Tibial nerve (tissue), 4 donors: ENCODE measurements at regions not wholly inside any gene's neighbourhood (a gene's known extent, or its start where the extent isn't known, plus 50 kb on each side); places are given as distances from the start of the nearest gene placed in this dataset.

Source experiments
- DNase-seq, 2 donors: peaks; one replicate each; pipeline ENCODE4 v3.0.0-alpha.2; 2019; ENCODE audit warnings: low spot score in 2 of 2
- H3K27ac ChIP-seq, 4 donors: fragments of 200-600 bp; sonication (generic) in 3 of 4; one replicate each; pipeline ENCODE4 v1.5.1; 2017 to 2019; ENCODE audit warnings: mild to moderate bottlenecking in 1 of 4
- H3K27me3 ChIP-seq, 2 donors: fragments of 200-600 bp; sonication (generic) in 1 of 2; one replicate each; pipeline versions ENCODE4 v1.5.1 to v1.6.0; 2017 to 2019
- H3K36me3 ChIP-seq, 3 donors: fragments of 200-600 bp; sonication (generic); one replicate each; pipeline ENCODE4 v1.5.1; 2018 to 2019
- H3K4me1 ChIP-seq, 4 donors: fragments of 200-600 bp; sonication (generic) in 3 of 4; one replicate each; pipeline ENCODE4 v1.5.1; 2017 to 2019
- H3K4me3 ChIP-seq, 4 donors: fragments of 200-600 bp; sonication (generic) in 3 of 4; one replicate each; pipeline ENCODE4 v1.5.1; 2017 to 2019; ENCODE audit warnings: mild to moderate bottlenecking in 1 of 4, moderate library complexity in 1 of 4
- H3K9me3 ChIP-seq, 4 donors: fragments of 200-600 bp; sonication (generic) in 3 of 4; one replicate each; pipeline ENCODE4 v1.5.1; 2017 to 2019
- CTCF ChIP-seq, 5 experiments: fragments of 200-600 bp in 3 of 5; fragments of 450-650 bp in 2 of 5; sonication (generic) in 3 of 5; IDR thresholded peaks; one replicate each; pipeline ENCODE4 v1.5.1; 2016 to 2019; ENCODE audit warnings: antibody characterized with exemption in 5 of 5, mild to moderate bottlenecking in 3 of 5, moderate library complexity in 2 of 5
- EP300 ChIP-seq, 2 donors: sonication (generic); formaldehyde crosslinking; IDR thresholded peaks; one replicate each; pipeline ENCODE4 v1.6.1; 2017; ENCODE audit warnings: antibody characterized with exemption in 2 of 2, mild to moderate bottlenecking in 1 of 2
- POLR2A ChIP-seq, 2 donors: fragments of 450-650 bp; IDR thresholded peaks; one replicate each; pipeline ENCODE4 v1.6.1; 2017; ENCODE audit warnings: antibody characterized with exemption in 2 of 2, mild to moderate bottlenecking in 2 of 2, moderate library complexity in 2 of 2
- WGBS, 2 donors: methylation state at CpG; one replicate each; pipeline ENCODE4 v1.1.5; 2018; 5-methylcytosine and 5-hydroxymethylcytosine counted together

DNA sequence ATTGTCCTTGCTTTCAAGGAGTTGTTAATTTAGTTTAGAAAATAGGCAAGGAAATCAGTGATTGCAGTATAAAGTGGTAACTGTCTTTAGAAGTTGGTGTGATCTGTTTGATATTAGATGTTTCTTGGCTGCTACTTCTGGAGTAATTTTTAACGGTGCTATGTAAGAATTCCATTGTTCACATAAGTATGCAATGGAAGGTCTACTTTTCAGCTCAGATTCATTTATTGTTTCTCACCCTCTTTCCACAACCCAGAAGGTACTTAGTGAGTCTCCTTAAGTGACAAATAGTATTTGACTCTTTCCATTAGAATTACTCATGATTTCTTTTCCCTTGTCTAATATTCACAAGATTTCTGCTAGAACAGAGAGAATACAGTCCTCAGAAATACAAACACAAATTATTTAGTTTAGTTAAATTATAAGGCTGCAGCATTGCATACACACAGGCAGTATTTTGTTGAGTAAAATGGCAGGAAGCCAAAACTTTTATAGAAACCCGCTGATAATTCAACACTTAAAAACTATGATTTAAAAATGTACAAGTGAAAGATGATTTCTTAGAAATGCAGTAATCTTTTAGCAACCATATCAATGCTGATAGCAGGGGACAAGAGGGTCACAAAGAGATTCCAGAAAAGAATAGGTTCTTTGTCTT lies 554.3 kb downstream of the CD109 start:
- Histone ChIP-seq H3K27me3 (no peaks in the 10 kb centered on the region), H3K36me3 (no peaks in the 10 kb centered on the region), H3K4me3 (no peak overlapping the region), H3K9me3 (peaks cover 0 to 3% (median 0%) of the 10 kb centered on the region in 4 donors), H3K4me1 (no peaks in the 10 kb centered on the region), H3K27ac (no peak overlapping the region)
- TF ChIP-seq EP300 (IDR thresholded peaks at IDR 0.05) (no peak), CTCF (IDR thresholded peaks at IDR 0.05) (no peak), POLR2A (IDR thresholded peaks at IDR 0.05) (no peak)
- no peak for DNase-seq
- WGBS, 2 donors: 9 to 13% methylated on average over 2 of the region's 2 CpGs

DNA sequence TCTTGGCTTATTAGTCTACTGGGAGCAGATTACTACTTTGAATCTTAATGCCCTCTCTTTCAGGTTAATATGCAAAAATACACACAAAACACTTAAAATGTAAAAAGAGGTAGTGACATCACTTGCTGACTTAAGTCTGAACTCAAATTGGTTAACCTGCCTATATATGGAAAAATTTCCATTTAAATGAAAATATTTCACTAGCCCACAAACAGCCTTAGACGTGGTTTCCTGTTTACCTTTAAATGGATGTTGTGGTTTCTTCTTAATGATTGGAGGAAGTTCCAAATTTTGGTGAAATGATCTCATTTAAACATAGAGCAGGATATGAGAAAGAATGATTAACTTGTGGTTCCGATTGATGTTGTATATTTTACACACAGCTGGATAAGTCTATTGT lies 553.7 kb downstream of the CD109 start:
- Histone ChIP-seq H3K4me1 (no peaks in the 10 kb centered on the region), H3K9me3 (peaks cover 0 to 3% (median 0%) of the 10 kb centered on the region in 4 donors), H3K27ac (no peak overlapping the region), H3K27me3 (no peaks in the 10 kb centered on the region), H3K4me3 (no peak overlapping the region), H3K36me3 (no peaks in the 10 kb centered on the region)
- no peak for TF ChIP-seq CTCF (IDR thresholded peaks at IDR 0.05)
- TF ChIP-seq POLR2A (IDR thresholded peaks at IDR 0.05): no peak
- TF ChIP-seq EP300 (IDR thresholded peaks at IDR 0.05): no peak
- WGBS, 2 donors: 49 to 52% methylated on average over 2 of the region's 2 CpGs
- no peak for DNase-seq

- no peak for DNase-seq
- Histone ChIP-seq H3K9me3 (peaks cover 0 to 3% (median 0%) of the 10 kb centered on the region in 4 donors), H3K4me3 (no peak overlapping the region), H3K4me1 (no peaks in the 10 kb centered on the region), H3K36me3 (no peaks in the 10 kb centered on the region), H3K27ac (no peak overlapping the region), H3K27me3 (no peaks in the 10 kb centered on the region)
- TF ChIP-seq CTCF (IDR thresholded peaks at IDR 0.05): no peak
- TF ChIP-seq EP300 (IDR thresholded peaks at IDR 0.05): no peak
- no peak for TF ChIP-seq POLR2A (IDR thresholded peaks at IDR 0.05)
- WGBS, 2 donors: 73 to 82% methylated on average over 2 of the region's 2 CpGs
Observed at GRCh38 chr6:74248966-74249365, 553.0 kb downstream of the CD109 start.

GRCh38 chr6:74222768-74223333 lies 526.8 kb downstream of the CD109 start:
- no peaks in the 10 kb centered on the region for H3K27me3 ChIP-seq
- no peaks in the 10 kb centered on the region for H3K36me3 ChIP-seq
- 58 to 73% methylated on average over 4 to 12 of the region's 12 CpGs for whole genome bisulfite sequencing, 2 donors
- no peak for DNase-seq
- H3K4me3 ChIP-seq: no peak overlapping the region
- TF ChIP-seq POLR2A (IDR thresholded peaks at IDR 0.05): no peak
- TF ChIP-seq EP300 (IDR thresholded peaks at IDR 0.05): no peak
- TF ChIP-seq CTCF (IDR thresholded peaks at IDR 0.05): no peak
- H3K9me3 ChIP-seq: no peaks in the 10 kb centered on the region
- no peak overlapping the region for H3K27ac ChIP-seq
- H3K4me1 ChIP-seq: no peaks in the 10 kb centered on the region

GRCh38 chr6:74213995-74214394 lies 518.0 kb downstream of the CD109 start:
- no peaks in the 10 kb centered on the region for H3K36me3 ChIP-seq
- H3K4me3 ChIP-seq: no peak overlapping the region
- TF ChIP-seq CTCF (IDR thresholded peaks at IDR 0.05): no peak
- no peaks in the 10 kb centered on the region for H3K4me1 ChIP-seq
- no peak overlapping the region for H3K27ac ChIP-seq
- no peak for DNase-seq
- WGBS, 2 donors: 46 to 69% methylated on average over 2 of the region's 2 CpGs
- H3K27me3 ChIP-seq: no peaks in the 10 kb centered on the region
- peaks cover 0 to 4% (median 0%) of the 10 kb centered on the region in 4 donors for H3K9me3 ChIP-seq
